CD4-positive, alpha-beta T cell (primary cell): ENCODE measurements at regions not wholly inside any gene's neighbourhood (a gene's known extent, or its start where the extent isn't known, plus 50 kb on each side); places are given as distances from the start of the nearest gene placed in this dataset.
"Not testable (repeated sequence)": the region's sequence is repeated elsewhere in the genome, so short reads cannot be mapped to it uniquely, and the experiment has no call there.

Experiments
- ATAC-seq: fragments of 200-7000 bp; cut with Tn5 transposase; one replicate; pipeline ENCODE4 v1.10.0; 2022; ENCODE audit warnings: mild to moderate bottlenecking; ENCODE audit not compliant: poor library complexity
- CTCF ChIA-PET: fragments of 350-600 bp; sonication (Branson Sonifier 250); formaldehyde crosslinking; loops from one replicate; lab custom pipeline; 2021; ENCODE audit warnings: antibody characterized with exemption, inconsistent platforms; lab: Charles Lee
- POLR2A ChIA-PET: fragments of 350-600 bp; sonication (Branson Sonifier 250); formaldehyde crosslinking; loops from one replicate; lab custom pipeline; 2021; ENCODE audit warnings: antibody characterized with exemption, inconsistent platforms; lab: Charles Lee
- DNase-seq, 14 experiments: peaks; one replicate each; pipeline ENCODE4 v3.0.0-alpha.2; 2013 to 2020; ENCODE audit warnings: mixed read lengths in 2 of 14
- H3K27ac ChIP-seq, 2 donors: one replicate each; pipeline versions ENCODE4 v1.5.1 to v1.7.0; 2013; ENCODE audit warnings: low read length in 2 of 2, low read depth in 1 of 2, mild to moderate bottlenecking in 1 of 2
- H3K27me3 ChIP-seq, 2 experiments: 1 replicate in 1 of 2; 2 replicates in 1 of 2; pipeline versions ENCODE4 v1.6.1 to v1.7.0; 2013; ENCODE audit warnings: low read length in 2 of 2, control low read depth in 1 of 2, mild to moderate bottlenecking in 1 of 2, moderate library complexity in 1 of 2; ENCODE audit not compliant: insufficient read depth in 2 of 2, control insufficient read depth in 1 of 2
- H3K36me3 ChIP-seq: one replicate; pipeline ENCODE4 v1.6.1; 2013; ENCODE audit warnings: low read length, control low read depth; ENCODE audit not compliant: insufficient read depth
- H3K4me1 ChIP-seq: one replicate; pipeline ENCODE4 v1.6.1; 2013; ENCODE audit warnings: low read length, control low read depth; ENCODE audit not compliant: insufficient read depth
- H3K4me3 ChIP-seq: one replicate; pipeline ENCODE4 v1.5.1; 2013; ENCODE audit warnings: mild to moderate bottlenecking, low read length, moderate library complexity
- H3K9me3 ChIP-seq, 2 experiments: 1 replicate in 1 of 2; 2 replicates in 1 of 2; pipeline versions ENCODE4 v1.6.1 to v1.7.0; 2013; ENCODE audit warnings: low read length in 2 of 2, mild to moderate bottlenecking in 2 of 2, control low read depth in 1 of 2, moderate library complexity in 1 of 2; ENCODE audit not compliant: control insufficient read depth in 1 of 2, insufficient read depth in 1 of 2
- H3K27ac Mint-ChIP-seq: one replicate; pipeline ENCODE4 v1.8.0; 2020; ENCODE audit warnings: mixed read lengths
- H3K27me3 Mint-ChIP-seq: one replicate; pipeline ENCODE4 v1.8.0; 2021; ENCODE audit warnings: mixed read lengths
- H3K36me3 Mint-ChIP-seq: one replicate; pipeline ENCODE4 v1.8.0; 2021; ENCODE audit warnings: low read depth, mixed read lengths
- H3K4me1 Mint-ChIP-seq: one replicate; pipeline ENCODE4 v1.8.0; 2021; ENCODE audit warnings: low read depth, mixed read lengths
- H3K4me3 Mint-ChIP-seq: one replicate; pipeline ENCODE4 v1.8.0; 2020; ENCODE audit warnings: mild to moderate bottlenecking, mixed read lengths
- H3K9me3 Mint-ChIP-seq: one replicate; pipeline ENCODE4 v1.8.0; 2020; ENCODE audit warnings: mixed read lengths
- CTCF ChIP-seq: fragments of 200-600 bp; IDR thresholded peaks from one replicate; pipeline ENCODE4 v1.8.0; 2022; ENCODE audit warnings: antibody characterized with exemption, mild to moderate bottlenecking
- intact Hi-C, 2 experiments: fragments of 100-400 bp; cut with DNase I in 1 of 2; cut with micrococcal nuclease in 1 of 2; formaldehyde crosslinking; loops; one replicate each; pipeline versions ENCODE4 v1.15.1 to v1.9.0; 2023 to 2025; cut with DNase I, micrococcal nuclease

- Histone ChIP-seq H3K4me1 (no peaks in the 10 kb centered on the region), H3K4me3 (no peak overlapping the region), H3K27ac (no peak overlapping the region), H3K27me3 (peaks cover 0 to 4% of the 10 kb centered on the region in 2 experiments), H3K9me3 (peaks cover 0 to 6% of the 10 kb centered on the region in 2 experiments), H3K36me3 (no peaks in the 10 kb centered on the region)
- Mint-ChIP-seq H3K4me1 (no peaks in the 10 kb centered on the region), H3K27ac (no peak overlapping the region), H3K4me3 (no peak overlapping the region), H3K9me3 (no peaks in the 10 kb centered on the region), H3K36me3 (no peaks in the 10 kb centered on the region), H3K27me3 (no peaks in the 10 kb centered on the region)
- ATAC-seq (no peak), DNase-seq (no peak)
- ChIA-PET CTCF (no interaction called here), POLR2A (no interaction called here)
- TF ChIP-seq CTCF: no peak
- intact Hi-C loops: no loop called here
Observed at GRCh38 chr15:62907275-62907674, 135.3 kb upstream of the TPM1 start.

GRCh38 chr15:62908341-62908740 is 134.2 kb upstream of the TPM1 start:
- CTCF ChIA-PET, POLR2A ChIA-PET, ATAC-seq: not testable (repeated sequence)

GRCh38 chr15:62909257-62909656 is 133.3 kb upstream of the TPM1 start:
- Mint-ChIP-seq H3K36me3 (no peaks in the 10 kb centered on the region), H3K4me3 (no peak overlapping the region), H3K27me3 (peaks cover 7% of the 10 kb centered on the region), H3K9me3 (no peaks in the 10 kb centered on the region), H3K27ac (no peak overlapping the region), H3K4me1 (no peaks in the 10 kb centered on the region)
- no peaks in the 10 kb centered on the region for H3K36me3 ChIP-seq
- no peak for TF ChIP-seq CTCF
- peaks cover 0 to 6% of the 10 kb centered on the region in 2 experiments for H3K9me3 ChIP-seq
- no peaks in the 10 kb centered on the region for H3K4me1 ChIP-seq
- no peak overlapping the region for H3K27ac ChIP-seq
- ATAC-seq (no peak), DNase-seq (no peak)
- intact Hi-C loops: no loop called here
- ChIA-PET CTCF (no interaction called here), POLR2A (no interaction called here)
- H3K27me3 ChIP-seq: peaks cover 0 to 4% of the 10 kb centered on the region in 2 experiments
- H3K4me3 ChIP-seq: no peak overlapping the region

More at GRCh38 chr15:62908341-62908740, 134.2 kb upstream of the TPM1 start:
- intact Hi-C loops, H3K4me3 ChIP-seq, H3K9me3 ChIP-seq, H3K4me1 ChIP-seq, H3K4me1 Mint-ChIP-seq, H3K27me3 ChIP-seq, H3K36me3 Mint-ChIP-seq, H3K27me3 Mint-ChIP-seq, H3K27ac Mint-ChIP-seq, H3K9me3 Mint-ChIP-seq, H3K27ac ChIP-seq, H3K4me3 Mint-ChIP-seq, H3K36me3 ChIP-seq, DNase-seq: not testable (repeated sequence)

- peaks cover 0 to 6% of the 10 kb centered on the region in 2 experiments for H3K9me3 ChIP-seq
- no peak for TF ChIP-seq CTCF
- intact Hi-C loops: no loop called here
- no peaks in the 10 kb centered on the region for H3K36me3 Mint-ChIP-seq
- no peak overlapping the region for H3K4me3 Mint-ChIP-seq
- no peaks in the 10 kb centered on the region for H3K36me3 ChIP-seq
- ChIA-PET POLR2A (no interaction called here), CTCF (no interaction called here)
- H3K4me1 Mint-ChIP-seq: no peaks in the 10 kb centered on the region
- no peak overlapping the region for H3K27ac Mint-ChIP-seq
- H3K27ac ChIP-seq: no peak overlapping the region
- H3K27me3 Mint-ChIP-seq: peaks cover 25% of the 10 kb centered on the region
- H3K4me3 ChIP-seq: no peak overlapping the region
- H3K9me3 Mint-ChIP-seq: no peaks in the 10 kb centered on the region
- H3K4me1 ChIP-seq: no peaks in the 10 kb centered on the region
- ATAC-seq (no peak), DNase-seq (no peak)
- H3K27me3 ChIP-seq: peaks cover 0 to 6% of the 10 kb centered on the region in 2 experiments
Observed at GRCh38 chr15:62912282-62912681, 130.3 kb upstream of the TPM1 start.
